ENCODE measurements at regions not wholly inside any gene's neighbourhood (a gene's known extent, or its start where the extent isn't known, plus 50 kb on each side); places are given as distances from the start of the nearest gene placed in this dataset.

DNA sequence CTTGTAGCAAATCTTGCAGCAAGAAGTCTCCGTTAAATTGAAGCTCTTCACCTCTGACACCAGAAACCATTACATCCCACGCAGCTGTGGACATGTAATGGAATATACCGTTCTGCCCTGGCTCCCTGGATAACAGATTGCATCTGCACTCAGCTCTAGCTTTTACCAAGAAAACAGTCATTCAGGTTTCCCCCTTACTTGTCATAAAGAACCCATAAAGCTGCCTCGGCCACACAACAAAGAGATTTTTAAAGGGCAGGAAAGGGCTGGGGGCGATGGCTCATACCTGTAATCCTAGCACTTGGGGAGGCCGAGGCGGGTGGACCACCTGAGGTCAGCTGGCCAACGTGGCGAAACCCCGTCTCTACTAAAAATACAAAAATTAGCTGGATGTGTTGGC is 127.6 kb upstream of the RFC3 start:
- no peak for DNase-seq (ENCODE audit: low spot score)
- no peaks in the 10 kb centered on the region for H3K9me3 ChIP-seq (ENCODE audit: low read depth, low read length, poor library complexity, severe bottlenecking)
- H3K36me3 ChIP-seq (ENCODE audit: insufficient read depth, low read length, poor library complexity, severe bottlenecking), result no peaks in the 10 kb centered on the region
- H3K27me3 ChIP-seq (replicated peaks; ENCODE audit: insufficient read depth, low read depth, low read length, poor library complexity), result no peaks in the 10 kb centered on the region
- intact Hi-C loops (cut with micrococcal nuclease; ENCODE audit: unreplicated experiment), result no loop called here
- H3K4me3 ChIP-seq (ENCODE audit: low read depth, low read length, poor library complexity, severe bottlenecking), result no peak overlapping the region
- H3K4me1 ChIP-seq (ENCODE audit: insufficient read depth, low read length, poor library complexity, severe bottlenecking), result no peaks in the 10 kb centered on the region
- BruUV-seq (replicated peaks), result no TSS peak
- TF ChIP-seq EZH2 (IDR thresholded peaks at IDR 0.05; ENCODE audit: borderline replicate concordance, low read depth, low read length, poor library complexity, severe bottlenecking), result no peak
- TF ChIP-seq CTCF (conservative IDR thresholded peaks at IDR 0.05; ENCODE audit: low read depth, low read length), result no peak
- ChIA-PET POLR2A (ENCODE audit: low non-redundant PET) (no interaction called here), CTCF (no interaction called here)
- no peak overlapping the region for H3K27ac ChIP-seq (ENCODE audit: low read depth, low read length, poor library complexity, severe bottlenecking)

DNA sequence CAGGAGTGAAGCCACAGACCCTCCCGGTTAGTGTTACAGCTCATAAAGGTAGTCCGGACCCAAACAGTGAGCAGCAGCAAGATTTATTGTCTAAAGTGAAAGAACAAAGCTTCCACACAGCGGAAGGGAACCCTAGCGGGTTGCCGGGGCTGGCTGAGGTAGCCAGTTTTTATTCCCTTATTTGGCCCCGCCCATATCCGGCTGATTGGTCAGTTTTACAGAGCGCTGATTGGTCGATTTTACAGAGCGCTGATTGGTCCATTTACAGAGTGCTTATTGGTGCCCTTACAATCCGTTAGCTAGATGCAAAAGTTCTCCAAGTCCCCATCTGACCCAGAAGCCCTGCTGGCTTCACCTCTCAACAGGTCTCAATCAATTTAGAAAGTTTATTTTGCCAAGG is 126.0 kb upstream of the RFC3 start:
- Histone ChIP-seq H3K27ac (ENCODE audit: low read depth, low read length, poor library complexity, severe bottlenecking) (no peak overlapping the region), H3K36me3 (ENCODE audit: insufficient read depth, low read length, poor library complexity, severe bottlenecking) (no peaks in the 10 kb centered on the region), H3K27me3 (replicated peaks; ENCODE audit: insufficient read depth, low read depth, low read length, poor library complexity) (no peaks in the 10 kb centered on the region), H3K9me3 (ENCODE audit: low read depth, low read length, poor library complexity, severe bottlenecking) (no peaks in the 10 kb centered on the region), H3K4me3 (ENCODE audit: low read depth, low read length, poor library complexity, severe bottlenecking) (no peak overlapping the region), H3K4me1 (ENCODE audit: insufficient read depth, low read length, poor library complexity, severe bottlenecking) (no peaks in the 10 kb centered on the region)
- CTCF ChIA-PET, result no interaction called here
- intact Hi-C loops (cut with micrococcal nuclease; ENCODE audit: unreplicated experiment), result no loop called here
- no peak for DNase-seq (ENCODE audit: low spot score)
- BruUV-seq (replicated peaks), result no TSS peak
- TF ChIP-seq CTCF (conservative IDR thresholded peaks at IDR 0.05; ENCODE audit: low read depth, low read length) (no peak), EZH2 (IDR thresholded peaks at IDR 0.05; ENCODE audit: borderline replicate concordance, low read depth, low read length, poor library complexity, severe bottlenecking) (no peak)
- POLR2A ChIA-PET (ENCODE audit: low non-redundant PET), result no interaction called here

DNA sequence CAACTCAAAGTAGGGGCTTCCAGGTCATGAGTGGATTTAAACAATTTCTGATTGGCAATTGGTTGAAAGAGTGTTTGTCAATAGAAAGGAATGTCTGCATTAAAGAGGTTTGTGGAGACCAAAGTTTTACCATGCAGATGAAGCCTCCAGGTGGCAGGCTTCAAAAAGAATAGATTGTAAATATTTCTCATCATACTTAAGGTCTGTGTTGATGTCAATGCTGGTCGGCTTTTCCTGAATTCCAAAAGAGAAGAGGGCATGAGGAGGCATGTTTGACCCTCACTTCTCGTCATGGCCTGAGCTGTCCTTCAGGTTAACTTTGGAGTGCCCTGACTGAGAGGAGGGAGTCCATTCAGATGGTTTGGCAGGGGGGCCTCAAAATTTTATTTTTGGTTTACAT is 125.4 kb upstream of the RFC3 start:
- intact Hi-C loops (cut with micrococcal nuclease; ENCODE audit: unreplicated experiment), result no loop called here
- H3K4me1 ChIP-seq (ENCODE audit: insufficient read depth, low read length, poor library complexity, severe bottlenecking), result no peaks in the 10 kb centered on the region
- BruUV-seq (replicated peaks), result no TSS peak
- ChIA-PET CTCF (no interaction called here), POLR2A (ENCODE audit: low non-redundant PET) (no interaction called here)
- no peaks in the 10 kb centered on the region for H3K9me3 ChIP-seq (ENCODE audit: low read depth, low read length, poor library complexity, severe bottlenecking)
- H3K4me3 ChIP-seq (ENCODE audit: low read depth, low read length, poor library complexity, severe bottlenecking), result no peak overlapping the region
- TF ChIP-seq EZH2 (IDR thresholded peaks at IDR 0.05; ENCODE audit: borderline replicate concordance, low read depth, low read length, poor library complexity, severe bottlenecking) (no peak), CTCF (conservative IDR thresholded peaks at IDR 0.05; ENCODE audit: low read depth, low read length) (no peak)
- DNase-seq (ENCODE audit: low spot score), result no peak
- H3K27me3 ChIP-seq (replicated peaks; ENCODE audit: insufficient read depth, low read depth, low read length, poor library complexity), result no peaks in the 10 kb centered on the region
- no peak overlapping the region for H3K27ac ChIP-seq (ENCODE audit: low read depth, low read length, poor library complexity, severe bottlenecking)
- H3K36me3 ChIP-seq (ENCODE audit: insufficient read depth, low read length, poor library complexity, severe bottlenecking), result no peaks in the 10 kb centered on the region
